ENCODE measurements at regions not wholly inside any gene's neighbourhood (a gene's known extent, or its start where the extent isn't known, plus 50 kb on each side); places are given as distances from the start of the nearest gene placed in this dataset.

DNA sequence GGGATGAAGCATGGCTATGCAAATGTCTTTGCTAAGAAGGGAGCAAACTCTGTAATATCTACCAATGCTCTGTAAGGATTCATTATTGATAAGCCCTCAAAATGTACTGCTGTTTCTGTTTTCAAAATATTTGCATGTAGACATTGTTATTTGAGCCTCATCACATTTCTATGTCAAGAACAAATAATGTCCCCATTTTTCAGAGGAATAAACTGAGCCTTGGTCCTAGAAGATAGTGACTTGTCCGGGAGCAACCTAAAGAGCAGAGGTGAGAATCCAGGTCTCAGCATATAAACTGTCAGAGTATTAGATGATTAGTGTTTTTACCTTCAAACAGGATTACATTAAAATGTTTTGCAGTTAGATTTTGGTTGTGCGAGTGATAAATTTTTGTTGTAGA lies 125.5 kb upstream of the SRRM4 start:
- no peak for DNase-seq (ENCODE audit: low spot score)

DNA sequence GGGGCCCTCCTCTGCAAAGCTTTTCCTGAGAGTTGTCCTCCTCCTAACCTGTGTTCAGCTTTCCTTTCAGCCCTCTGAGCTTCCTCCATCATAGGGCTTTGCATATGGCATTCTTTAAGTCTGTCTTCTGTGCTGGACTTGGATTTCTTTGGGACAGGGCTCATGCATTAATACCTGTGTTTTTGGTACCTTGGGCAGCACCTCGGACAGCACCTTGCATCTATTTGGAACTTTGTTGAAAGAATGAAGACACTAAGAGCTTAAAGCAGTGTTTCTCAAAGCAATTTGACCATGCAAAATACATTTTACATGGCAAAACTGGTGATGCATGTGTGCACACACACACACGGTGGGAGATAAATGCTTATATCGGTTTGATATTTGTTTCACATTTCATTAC lies 115.0 kb upstream of the SRRM4 start:
- no peak for DNase-seq (ENCODE audit: low spot score)

DNA sequence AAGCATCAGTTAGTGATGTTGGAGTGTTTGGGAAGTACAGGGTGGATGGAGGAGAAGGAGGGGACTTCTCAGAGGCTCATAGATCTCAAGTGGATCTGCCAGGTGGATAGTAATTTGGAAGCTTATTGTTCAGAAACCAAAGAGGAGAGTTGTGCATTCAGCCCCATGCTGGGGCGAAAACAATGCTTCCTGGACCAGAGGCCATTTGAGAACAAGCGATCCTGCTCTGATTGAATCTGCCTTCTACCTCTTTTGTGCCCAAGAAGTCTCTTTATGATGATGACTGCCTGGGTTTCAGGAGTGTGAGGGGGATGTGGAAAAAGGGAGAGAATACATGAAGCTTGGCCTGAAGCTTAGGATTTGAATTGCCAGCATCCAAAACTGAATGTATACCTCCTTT lies 110.8 kb upstream of the SRRM4 start:
- DNase-seq (ENCODE audit: low spot score), result no peak

GRCh38 chr12:118874698-118875548 lies 106.4 kb upstream of the SRRM4 start:
- no peak for DNase-seq (ENCODE audit: low spot score)

DNA sequence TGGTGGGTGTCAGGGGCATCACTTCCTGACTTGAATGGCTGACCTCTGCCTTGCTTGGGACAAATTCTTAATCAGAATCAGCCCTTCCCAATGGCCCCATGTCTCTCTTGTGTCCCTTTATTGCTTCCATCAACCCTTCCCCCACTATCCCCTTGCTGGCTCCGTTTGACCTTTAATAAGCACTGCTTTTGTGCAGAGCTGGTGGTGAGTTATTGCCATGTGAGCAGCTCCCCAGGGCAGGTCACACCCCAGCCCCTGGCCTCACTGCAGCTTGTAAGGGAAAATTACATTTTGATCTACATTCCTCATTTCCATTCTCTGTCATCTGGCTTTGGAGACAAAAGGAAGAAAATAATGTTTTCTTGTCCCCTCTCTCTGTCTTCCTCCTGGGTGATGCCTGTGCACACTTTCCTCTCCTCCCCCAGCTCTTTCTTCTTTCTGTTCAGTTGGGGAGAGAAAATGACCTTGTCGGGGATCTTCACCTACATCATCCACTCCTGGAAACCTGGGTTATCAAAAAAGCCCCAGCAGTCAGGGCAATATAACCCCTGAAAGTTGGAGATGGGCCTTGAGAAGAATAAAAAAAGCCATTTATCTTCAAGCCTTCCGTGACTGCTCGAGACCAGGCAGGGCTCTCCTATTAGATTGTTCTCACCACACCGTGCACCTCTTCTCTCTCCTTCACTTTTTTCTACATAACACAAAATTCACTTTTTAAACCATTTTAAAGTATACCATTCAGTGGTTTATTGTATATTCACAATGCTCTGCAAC lies 100.4 kb upstream of the SRRM4 start:
- no peak for DNase-seq (ENCODE audit: low spot score)

- no peak for DNase-seq (ENCODE audit: low spot score)
These were observed 97.1 kb upstream of the SRRM4 start for GRCh38 chr12:118884226-118884625.

DNA sequence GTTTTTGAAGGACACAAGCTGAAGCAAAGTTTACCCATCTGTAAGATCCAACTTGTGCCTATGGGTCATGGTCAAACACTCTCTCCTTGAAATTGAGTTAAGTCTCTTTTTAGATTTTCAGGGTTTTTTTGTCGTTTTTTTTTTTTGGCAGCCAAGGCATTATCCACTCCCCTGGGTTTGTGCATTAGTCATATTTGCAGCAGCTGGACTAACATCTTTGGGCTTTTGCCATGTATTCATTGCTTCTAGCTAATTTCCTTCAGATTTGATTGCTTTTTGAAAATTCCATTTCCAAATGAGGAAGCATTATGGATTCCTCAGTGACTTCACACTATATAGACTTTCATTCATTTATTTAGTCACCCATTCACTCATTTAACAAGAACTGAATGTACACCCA lies 80.3 kb upstream of the SRRM4 start:
- no peak for DNase-seq (ENCODE audit: low spot score)

DNA sequence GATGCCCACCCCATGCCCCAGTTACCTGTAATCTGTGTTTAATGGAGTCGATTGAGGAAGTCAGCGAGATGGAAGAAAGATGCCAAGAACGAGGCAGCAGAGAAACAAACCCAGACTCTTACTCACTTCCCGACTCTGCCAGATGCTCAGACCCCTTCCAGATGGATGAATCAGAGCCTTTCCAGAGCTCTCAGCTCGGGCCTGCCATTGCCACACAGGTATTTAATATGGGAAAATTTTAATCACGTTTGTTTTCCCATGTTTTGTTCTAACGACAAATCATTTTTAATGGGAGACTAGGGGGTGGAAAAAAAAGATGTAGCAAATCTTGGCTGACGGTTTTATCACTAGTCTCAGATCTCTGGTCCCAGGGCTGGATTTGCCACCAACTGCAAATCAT lies 72.5 kb upstream of the SRRM4 start:
- DNase-seq (ENCODE audit: low spot score), result no peak

DNA sequence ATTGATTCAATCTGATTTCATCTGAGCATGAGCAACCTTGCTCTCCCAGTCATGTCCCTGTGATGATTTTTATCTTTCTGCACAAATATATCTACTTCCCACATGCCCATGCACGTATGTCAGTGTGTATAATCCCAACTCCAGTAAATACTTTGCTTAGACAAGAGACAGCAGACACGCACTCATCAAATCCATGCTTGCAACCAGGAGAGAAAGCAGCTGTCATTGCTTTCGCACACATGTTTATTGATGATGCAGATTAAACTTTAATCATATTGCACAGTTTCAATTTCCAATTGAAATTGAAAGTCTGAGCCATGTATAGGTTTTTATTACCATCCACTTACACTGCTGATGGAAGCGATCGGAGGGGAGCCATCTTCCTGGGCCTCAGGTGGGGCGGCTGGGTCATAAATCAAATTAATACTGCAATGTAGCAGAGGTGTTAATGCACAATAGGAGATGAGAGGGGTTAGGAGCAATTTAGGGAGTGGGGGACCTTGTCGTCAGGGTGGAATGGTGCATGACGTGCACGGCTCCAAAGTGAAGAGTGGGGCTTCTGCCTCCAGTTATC lies 68.6 kb upstream of the SRRM4 start:
- no peak for DNase-seq (ENCODE audit: low spot score)

DNA sequence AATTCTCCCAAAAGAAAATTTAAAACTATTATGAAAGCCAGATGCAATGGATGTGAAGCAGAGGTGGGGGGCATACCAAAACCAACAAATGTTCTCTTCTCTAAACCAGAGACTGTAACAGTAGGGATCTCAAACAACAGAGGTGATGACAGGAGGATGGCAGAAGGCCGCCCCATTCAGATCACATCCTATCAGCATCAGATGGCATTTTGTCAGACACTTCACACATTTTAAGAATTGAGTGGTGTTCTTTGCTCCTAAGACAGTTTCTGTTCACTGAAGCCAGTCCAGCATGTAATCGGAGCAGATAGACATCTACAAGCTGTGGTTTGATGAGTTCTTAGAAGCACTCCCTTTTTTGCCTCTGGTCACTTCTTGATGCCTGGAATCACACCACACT lies 59.6 kb upstream of the SRRM4 start:
- no peak for DNase-seq (ENCODE audit: low spot score)

- no peak for DNase-seq (ENCODE audit: low spot score)
These were observed 58.9 kb upstream of the SRRM4 start for GRCh38 chr12:118922405-118922804.

- no peak for DNase-seq (ENCODE audit: low spot score)
These were observed 55.9 kb upstream of the SRRM4 start for GRCh38 chr12:118925407-118925806.

- no peak for DNase-seq (ENCODE audit: low spot score)
These were observed 55.5 kb upstream of the SRRM4 start for GRCh38 chr12:118925826-118926225.

Measured in cerebellar cortex (tissue), 1 donor.